ENCODE measurements at regions not wholly inside any gene's neighbourhood (a gene's known extent, or its start where the extent isn't known, plus 50 kb on each side); places are given as distances from the start of the nearest gene placed in this dataset.

- DNase-seq (ENCODE audit: low spot score) = no peak
- no peak for TF ChIP-seq CTCF (IDR thresholded peaks at IDR 0.05; ENCODE audit: extremely low read depth, missing control alignments)
Observed at GRCh38 chr13:63367522-63368198, 1952.0 kb upstream of the PCDH20 start.

GRCh38 chr13:63364159-63364558 is 1948.5 kb upstream of the PCDH20 start:
- no peak for TF ChIP-seq CTCF (IDR thresholded peaks at IDR 0.05; ENCODE audit: extremely low read depth, missing control alignments)
- no peak for DNase-seq (ENCODE audit: low spot score)

- no peak for DNase-seq (ENCODE audit: low spot score)
Observed at GRCh38 chr13:63351533-63351932, 1935.9 kb upstream of the PCDH20 start.

GRCh38 chr13:63351081-63351480 is 1935.4 kb upstream of the PCDH20 start:
- TF ChIP-seq CTCF (IDR thresholded peaks at IDR 0.05; ENCODE audit: extremely low read depth, missing control alignments) = no peak
- no peak for DNase-seq (ENCODE audit: low spot score)

More at GRCh38 chr13:63351533-63351932, 1935.9 kb upstream of the PCDH20 start:
- TF ChIP-seq CTCF (IDR thresholded peaks at IDR 0.05; ENCODE audit: extremely low read depth, missing control alignments) = no peak

GRCh38 chr13:63345835-63346234 is 1930.2 kb upstream of the PCDH20 start:
- DNase-seq (ENCODE audit: low spot score) = no peak
- TF ChIP-seq CTCF (IDR thresholded peaks at IDR 0.05; ENCODE audit: extremely low read depth, missing control alignments) = no peak

GRCh38 chr13:63344711-63345110 is 1929.1 kb upstream of the PCDH20 start:
- TF ChIP-seq CTCF (IDR thresholded peaks at IDR 0.05; ENCODE audit: extremely low read depth, missing control alignments) = no peak
- DNase-seq (ENCODE audit: low spot score) = no peak

- no peak for DNase-seq (ENCODE audit: low spot score)
- TF ChIP-seq CTCF (IDR thresholded peaks at IDR 0.05; ENCODE audit: extremely low read depth, missing control alignments) = no peak
Observed at GRCh38 chr13:63337921-63338320, 1922.3 kb upstream of the PCDH20 start.
